Loucy (cell line): ENCODE measurements at regions not wholly inside any gene's neighbourhood (a gene's known extent, or its start where the extent isn't known, plus 50 kb on each side); places are given as distances from the start of the nearest gene placed in this dataset.

Source experiments
- H2AFZ ChIP-seq: fragments of 200-600 bp; sonication (generic); 2 replicates; pipeline ENCODE4 v1.6.0; 2016; ENCODE audit warnings: antibody characterized with exemption, mild to moderate bottlenecking, low read length, moderate library complexity
- H3F3A ChIP-seq: fragments of 200-600 bp; 2 replicates; pipeline ENCODE4 v1.6.0; 2016; ENCODE audit warnings: antibody characterized with exemption, low read depth, mild to moderate bottlenecking
- H3K27me3 ChIP-seq: fragments of 200-600 bp; sonication (generic); 2 replicates; pipeline ENCODE4 v1.6.1; 2014; ENCODE audit warnings: low read length, mild to moderate bottlenecking; ENCODE audit not compliant: insufficient read depth, poor library complexity, severe bottlenecking
- H3K36me3 ChIP-seq: fragments of 200-600 bp; sonication (generic); 2 replicates; pipeline ENCODE4 v1.6.1; 2016; ENCODE audit warnings: low read length; ENCODE audit not compliant: insufficient read depth
- H3K4me1 ChIP-seq: fragments of 200-600 bp; sonication (generic); 2 replicates; pipeline ENCODE4 v1.5.1; 2014; ENCODE audit warnings: low read length, mild to moderate bottlenecking; ENCODE audit not compliant: insufficient read depth, poor library complexity, severe bottlenecking
- H3K4me2 ChIP-seq: fragments of 200-600 bp; sonication (generic); 2 replicates; pipeline ENCODE4 v1.6.0; 2014; ENCODE audit warnings: antibody characterized with exemption, low read length, low read depth, mild to moderate bottlenecking; ENCODE audit not compliant: poor library complexity, severe bottlenecking
- H3K4me3 ChIP-seq: fragments of 200-600 bp; sonication (generic); 2 replicates; pipeline ENCODE4 v1.5.1; 2014; ENCODE audit warnings: low read length, mild to moderate bottlenecking, mixed read lengths; ENCODE audit not compliant: poor library complexity, severe bottlenecking
- H3K79me2 ChIP-seq: fragments of 200-600 bp; sonication (generic); 2 replicates; pipeline ENCODE4 v1.6.1; 2014; ENCODE audit warnings: low read length; ENCODE audit not compliant: insufficient read depth
- H3K9ac ChIP-seq: fragments of 200-600 bp; sonication (generic); 2 replicates; pipeline ENCODE4 v1.6.0; 2014; ENCODE audit warnings: mild to moderate bottlenecking, low read depth, low read length, moderate library complexity; ENCODE audit not compliant: poor library complexity, severe bottlenecking
- H3K9me2 ChIP-seq: fragments of 200-600 bp; sonication (generic); replicated peaks from 2 replicates; pipeline ENCODE4 v1.6.1; 2016; ENCODE audit warnings: low read depth, low read length, mixed read lengths
- H3K9me3 ChIP-seq: fragments of 200-600 bp; sonication (generic); 2 replicates; pipeline ENCODE4 v1.6.1; 2014; ENCODE audit warnings: mild to moderate bottlenecking, antibody characterized with exemption, low read length, low read depth; ENCODE audit not compliant: insufficient read depth
- H4K20me1 ChIP-seq: fragments of 200-600 bp; sonication (generic); 2 replicates; pipeline ENCODE4 v1.6.0; 2014; ENCODE audit warnings: antibody characterized with exemption, low read length, mild to moderate bottlenecking; ENCODE audit not compliant: insufficient read depth, poor library complexity, severe bottlenecking
- CTCF ChIP-seq: fragments of 200-600 bp; sonication (generic); conservative IDR thresholded peaks from 2 replicates; pipeline ENCODE4 v1.5.1; 2014; ENCODE audit warnings: mild to moderate bottlenecking, antibody characterized with exemption, low read length
- EZH2phosphoT487 ChIP-seq: fragments of 200-600 bp; IDR thresholded peaks from 2 replicates; pipeline ENCODE4 v1.6.1; 2018; ENCODE audit warnings: antibody characterized with exemption, mild to moderate bottlenecking, moderate library complexity, borderline replicate concordance

GRCh38 chr4:182144626-182145333, 98.4 kb upstream of the TENM3 start:
- Histone ChIP-seq H4K20me1 (no peaks in the 10 kb centered on the region), H3K4me2 (no peak overlapping the region), H3K27me3 (no peaks in the 10 kb centered on the region), H3K79me2 (no peaks in the 10 kb centered on the region), H3K36me3 (no peaks in the 10 kb centered on the region), H3K9me2 (no peaks in the 10 kb centered on the region), H2AFZ (no peak overlapping the region), H3K4me3 (no peak overlapping the region), H3K9me3 (no peaks in the 10 kb centered on the region), H3K4me1 (no peaks in the 10 kb centered on the region), H3F3A (no peaks in the 10 kb centered on the region), H3K9ac (no peak overlapping the region)
- TF ChIP-seq CTCF: no peak
- TF ChIP-seq EZH2phosphoT487: no peak

GRCh38 chr4:182145334-182145905, 97.8 kb upstream of the TENM3 start:
- no peaks in the 10 kb centered on the region for H3K9me2 ChIP-seq
- no peaks in the 10 kb centered on the region for H3K36me3 ChIP-seq
- H4K20me1 ChIP-seq: no peaks in the 10 kb centered on the region
- H3K4me1 ChIP-seq: no peaks in the 10 kb centered on the region
- H2AFZ ChIP-seq: no peak overlapping the region
- H3F3A ChIP-seq: no peaks in the 10 kb centered on the region
- no peaks in the 10 kb centered on the region for H3K79me2 ChIP-seq
- H3K4me3 ChIP-seq: no peak overlapping the region
- H3K27me3 ChIP-seq: no peaks in the 10 kb centered on the region
- no peak for TF ChIP-seq CTCF
- TF ChIP-seq EZH2phosphoT487: no peak
- no peaks in the 10 kb centered on the region for H3K9me3 ChIP-seq
- no peak overlapping the region for H3K9ac ChIP-seq
- no peak overlapping the region for H3K4me2 ChIP-seq

- H3K4me1 ChIP-seq: no peaks in the 10 kb centered on the region
- H2AFZ ChIP-seq: no peak overlapping the region
- H3K27me3 ChIP-seq: no peaks in the 10 kb centered on the region
- H3K79me2 ChIP-seq: no peaks in the 10 kb centered on the region
- H3K4me3 ChIP-seq: no peak overlapping the region
- no peaks in the 10 kb centered on the region for H3K9me3 ChIP-seq
- H3K36me3 ChIP-seq: no peaks in the 10 kb centered on the region
- TF ChIP-seq CTCF (no peak), EZH2phosphoT487 (no peak)
- H3K9me2 ChIP-seq: no peaks in the 10 kb centered on the region
- H3K9ac ChIP-seq: no peak overlapping the region
- no peaks in the 10 kb centered on the region for H4K20me1 ChIP-seq
- no peaks in the 10 kb centered on the region for H3F3A ChIP-seq
- no peak overlapping the region for H3K4me2 ChIP-seq
Observed at GRCh38 chr4:182147391-182147790, 95.8 kb upstream of the TENM3 start.
